Fibroblast of villous mesenchyme (primary cell): ENCODE measurements at regions not wholly inside any gene's neighbourhood (a gene's known extent, or its start where the extent isn't known, plus 50 kb on each side); places are given as distances from the start of the nearest gene placed in this dataset.
"Not testable (repeated sequence)": the region's sequence is repeated elsewhere in the genome, so short reads cannot be mapped to it uniquely, and the experiment has no call there.

ENCODE experiments used
- DNase-seq: peaks from one replicate; pipeline ENCODE4 v3.0.0-alpha.2; 2010; ENCODE audit warnings: low read depth
- H3K4me3 ChIP-seq: 2 replicates; pipeline ENCODE4 v1.5.1; 2011; ENCODE audit warnings: low read depth, mild to moderate bottlenecking, low read length
- CTCF ChIP-seq: IDR thresholded peaks from 2 replicates; pipeline ENCODE4 v1.5.1; 2012; ENCODE audit warnings: low read depth, mild to moderate bottlenecking, low read length; ENCODE audit not compliant: insufficient read depth

GRCh38 chrX:77264490-77264889 lies 182.7 kb upstream of the FGF16 start:
- no peak for DNase-seq
- no peak overlapping the region for H3K4me3 ChIP-seq
- no peak for TF ChIP-seq CTCF

- TF ChIP-seq CTCF = no peak
- no peak for DNase-seq
Observed at GRCh38 chrX:77275392-77275791, 171.8 kb upstream of the FGF16 start.

GRCh38 chrX:77276742-77277141 lies 170.4 kb upstream of the FGF16 start:
- no peak for DNase-seq
- TF ChIP-seq CTCF = no peak
- H3K4me3 ChIP-seq = no peak overlapping the region

More at GRCh38 chrX:77275392-77275791, 171.8 kb upstream of the FGF16 start:
- H3K4me3 ChIP-seq = no peak overlapping the region

- H3K4me3 ChIP-seq = no peak overlapping the region
- no peak for DNase-seq
- no peak for TF ChIP-seq CTCF
Observed at GRCh38 chrX:77277911-77278310, 169.3 kb upstream of the FGF16 start.

- H3K4me3 ChIP-seq, DNase-seq: not testable (repeated sequence)
Observed at GRCh38 chrX:77279373-77279772, 167.8 kb upstream of the FGF16 start.

- H3K4me3 ChIP-seq = no peak overlapping the region
- DNase-seq = no peak
- TF ChIP-seq CTCF = no peak
Observed at GRCh38 chrX:77293331-77293995, 153.7 kb upstream of the FGF16 start.

GRCh38 chrX:77298296-77298695 lies 148.9 kb upstream of the FGF16 start:
- DNase-seq = no peak
- no peak overlapping the region for H3K4me3 ChIP-seq
- no peak for TF ChIP-seq CTCF
